Chondrocyte (in vitro differentiated cells): ENCODE measurements at regions not wholly inside any gene's neighbourhood (a gene's known extent, or its start where the extent isn't known, plus 50 kb on each side); places are given as distances from the start of the nearest gene placed in this dataset.
A peak's percentile ranks its signal among the peaks of the same experiment; 100 is the strongest.

Source experiments
- DNase-seq: peaks from one replicate; pipeline ENCODE4 v3.0.0; 2021; ENCODE audit warnings: mixed read lengths, low spot score
- H3K27ac Mint-ChIP-seq: one replicate; pipeline ENCODE4 v1.8.0; 2021; ENCODE audit warnings: mild to moderate bottlenecking, moderate library complexity, mixed read lengths; ENCODE audit not compliant: unreplicated experiment
- H3K27me3 Mint-ChIP-seq: 2 replicates; pipeline ENCODE4 v1.8.0; 2021; ENCODE audit warnings: low read depth, mixed read lengths
- H3K36me3 Mint-ChIP-seq: 2 replicates; pipeline ENCODE4 v1.8.0; 2021; ENCODE audit warnings: low read depth, mixed read lengths
- H3K4me1 Mint-ChIP-seq: 2 replicates; pipeline ENCODE4 v1.8.0; 2021; ENCODE audit warnings: low read depth, mild to moderate bottlenecking, mixed read lengths
- H3K4me3 Mint-ChIP-seq: one replicate; pipeline ENCODE4 v1.8.0; 2021; ENCODE audit warnings: mild to moderate bottlenecking, moderate library complexity, mixed read lengths; ENCODE audit not compliant: unreplicated experiment
- H3K9me3 Mint-ChIP-seq: 2 replicates; pipeline ENCODE4 v1.8.0; 2021; ENCODE audit warnings: low read depth, mixed read lengths
- TF ChIP-seq, protein P1 (sequence below): fragments of 200-600 bp; sonication (generic); IDR thresholded peaks from 2 replicates; pipeline ENCODE4 v1.5.0; 2021; ENCODE audit warnings: antibody characterized with exemption, mild to moderate bottlenecking, moderate library complexity

DNA sequence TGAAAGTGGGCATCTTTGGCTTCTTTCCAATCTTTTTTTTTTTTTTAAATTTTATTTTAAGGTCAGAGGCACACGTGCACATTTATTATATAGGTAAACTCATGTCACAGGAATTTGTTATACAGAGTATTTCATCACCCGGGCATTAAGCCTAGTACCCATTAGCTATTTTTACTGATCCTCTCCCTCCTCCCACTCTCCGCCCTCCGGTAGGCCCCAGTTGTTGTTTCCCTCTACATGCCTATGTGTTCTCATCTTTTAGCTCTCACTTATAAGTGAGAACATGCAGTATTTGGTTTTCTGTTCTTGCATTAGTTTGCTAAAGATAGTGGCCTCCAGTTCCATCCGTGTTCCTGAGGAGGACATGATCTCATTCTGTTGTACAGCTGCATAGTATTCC lies 108.5 kb downstream of the CYB561 start:
- Mint-ChIP-seq H3K27ac (no peak overlapping the region), H3K4me1 (peaks cover 27% of the 10 kb centered on the region), H3K4me3 (no peak overlapping the region), H3K9me3 (peaks cover 5% of the 10 kb centered on the region), H3K36me3 (peaks cover 11% of the 10 kb centered on the region), H3K27me3 (no peaks in the 10 kb centered on the region)
- TF ChIP-seq, protein P1, sequence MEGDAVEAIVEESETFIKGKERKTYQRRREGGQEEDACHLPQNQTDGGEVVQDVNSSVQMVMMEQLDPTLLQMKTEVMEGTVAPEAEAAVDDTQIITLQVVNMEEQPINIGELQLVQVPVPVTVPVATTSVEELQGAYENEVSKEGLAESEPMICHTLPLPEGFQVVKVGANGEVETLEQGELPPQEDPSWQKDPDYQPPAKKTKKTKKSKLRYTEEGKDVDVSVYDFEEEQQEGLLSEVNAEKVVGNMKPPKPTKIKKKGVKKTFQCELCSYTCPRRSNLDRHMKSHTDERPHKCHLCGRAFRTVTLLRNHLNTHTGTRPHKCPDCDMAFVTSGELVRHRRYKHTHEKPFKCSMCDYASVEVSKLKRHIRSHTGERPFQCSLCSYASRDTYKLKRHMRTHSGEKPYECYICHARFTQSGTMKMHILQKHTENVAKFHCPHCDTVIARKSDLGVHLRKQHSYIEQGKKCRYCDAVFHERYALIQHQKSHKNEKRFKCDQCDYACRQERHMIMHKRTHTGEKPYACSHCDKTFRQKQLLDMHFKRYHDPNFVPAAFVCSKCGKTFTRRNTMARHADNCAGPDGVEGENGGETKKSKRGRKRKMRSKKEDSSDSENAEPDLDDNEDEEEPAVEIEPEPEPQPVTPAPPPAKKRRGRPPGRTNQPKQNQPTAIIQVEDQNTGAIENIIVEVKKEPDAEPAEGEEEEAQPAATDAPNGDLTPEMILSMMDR = no peak
- no peak for DNase-seq

DNA sequence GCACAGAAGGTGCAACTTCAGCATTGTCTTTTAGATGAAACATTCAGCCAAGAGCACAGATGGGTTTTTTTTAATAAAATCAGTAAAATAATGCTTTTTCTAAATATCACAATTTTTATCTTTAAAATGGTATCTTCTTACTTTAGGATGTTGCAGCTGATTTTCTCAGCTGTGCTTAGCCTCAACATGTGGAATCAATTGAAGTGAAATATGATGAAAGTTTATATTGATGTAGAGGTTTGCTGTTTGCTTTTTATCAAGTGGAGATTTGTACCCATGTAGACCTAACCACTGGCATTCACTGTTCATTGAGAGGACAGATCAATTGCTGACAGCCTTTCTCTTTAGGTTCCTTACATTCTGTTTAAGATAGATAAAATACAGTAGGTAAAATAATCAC lies 107.8 kb downstream of the CYB561 start:
- H3K36me3 Mint-ChIP-seq = peaks cover 14% of the 10 kb centered on the region
- DNase-seq = no peak
- no peaks in the 10 kb centered on the region for H3K27me3 Mint-ChIP-seq
- H3K4me1 Mint-ChIP-seq = peaks cover 27% of the 10 kb centered on the region
- H3K4me3 Mint-ChIP-seq = no peak overlapping the region
- H3K27ac Mint-ChIP-seq = no peak overlapping the region
- TF ChIP-seq, protein P1 = no peak
- H3K9me3 Mint-ChIP-seq = peaks cover 5% of the 10 kb centered on the region

DNA sequence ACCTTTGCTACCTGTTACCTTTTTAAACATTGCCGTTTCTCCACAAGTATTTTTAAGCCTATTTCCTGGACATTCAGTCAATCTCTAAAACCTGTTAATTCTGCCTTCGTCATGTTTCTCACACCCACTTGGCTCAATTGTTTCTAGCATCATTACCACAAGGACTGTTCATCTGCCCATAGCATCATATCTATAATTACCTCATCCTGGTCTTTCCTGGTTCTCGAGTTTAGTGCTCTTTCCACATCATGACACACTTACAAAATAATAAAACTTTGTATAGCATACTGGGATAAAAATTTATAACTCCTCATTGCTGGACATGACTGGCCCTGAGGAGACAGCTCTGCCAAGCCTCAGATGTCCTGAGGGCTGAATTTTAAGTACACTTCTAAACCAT lies 104.8 kb downstream of the CYB561 start:
- H3K36me3 Mint-ChIP-seq = peaks cover 15% of the 10 kb centered on the region

DNA sequence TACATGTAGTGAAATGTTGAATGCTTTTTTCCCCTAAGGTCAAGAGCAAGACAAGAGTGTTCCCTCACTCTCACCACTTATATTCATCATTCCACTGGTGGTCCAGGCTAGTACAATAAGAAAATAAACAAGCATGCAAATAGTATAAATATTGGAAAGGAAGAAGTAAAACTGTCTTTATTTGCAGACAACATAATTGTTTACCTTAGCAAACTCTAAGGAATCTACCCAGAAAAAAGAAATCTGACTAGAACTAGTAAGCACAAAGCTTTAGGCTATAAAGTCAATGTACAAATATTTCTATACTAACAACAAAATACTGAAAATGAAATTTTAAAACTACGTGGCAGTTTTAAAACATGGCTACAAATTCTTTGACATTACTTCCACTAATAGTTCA lies 101.7 kb downstream of the CYB561 start:
- Mint-ChIP-seq H3K27ac (no peak overlapping the region), H3K4me3 (no peak overlapping the region), H3K27me3 (no peaks in the 10 kb centered on the region), H3K36me3 (peaks cover 18% of the 10 kb centered on the region), H3K9me3 (no peaks in the 10 kb centered on the region), H3K4me1 (peaks cover 18% of the 10 kb centered on the region)
- no peak for DNase-seq
- TF ChIP-seq, protein P1 = no peak

More for the DNA sequence above, 104.8 kb downstream of the CYB561 start:
- Mint-ChIP-seq H3K27ac (no peak overlapping the region), H3K4me3 (no peak overlapping the region), H3K4me1 (peaks cover 20% of the 10 kb centered on the region), H3K9me3 (peaks cover 5% of the 10 kb centered on the region), H3K27me3 (no peaks in the 10 kb centered on the region)
- TF ChIP-seq, protein P1 = no peak
- no peak for DNase-seq

DNA sequence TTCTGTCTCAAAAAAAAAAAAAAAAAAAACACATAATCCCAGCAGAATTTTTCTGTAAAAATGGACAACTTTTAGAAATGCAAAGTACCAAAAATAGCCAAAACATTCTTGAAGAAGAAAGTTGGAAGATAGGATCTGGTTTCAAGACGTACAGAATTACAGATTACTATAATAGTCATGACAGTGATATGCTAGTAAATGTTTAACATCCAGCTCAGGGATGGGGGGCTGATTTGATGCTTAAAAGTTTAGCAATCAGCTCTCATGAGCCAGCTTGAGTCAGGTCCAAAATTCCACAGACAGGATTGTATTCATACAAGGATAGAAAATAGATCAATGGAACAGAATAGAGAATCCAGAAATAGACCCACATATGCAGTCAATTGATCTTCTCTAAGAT lies 100.5 kb downstream of the CYB561 start:
- Mint-ChIP-seq H3K27me3 (no peaks in the 10 kb centered on the region), H3K4me1 (peaks cover 30% of the 10 kb centered on the region), H3K4me3 (no peak overlapping the region), H3K36me3 (peaks cover 15% of the 10 kb centered on the region), H3K9me3 (no peaks in the 10 kb centered on the region), H3K27ac (peak overlapping the region; percentile 28)
- DNase-seq = no peak
- TF ChIP-seq, protein P1 = no peak
